CD1c-positive myeloid dendritic cell (primary cell): ENCODE measurements at regions not wholly inside any gene's neighbourhood (a gene's known extent, or its start where the extent isn't known, plus 50 kb on each side); places are given as distances from the start of the nearest gene placed in this dataset.

Source experiments
- DNase-seq: peaks from one replicate; pipeline ENCODE4 v3.0.0-alpha.2; 2016; ENCODE audit errors: extremely low spot score

- no peak for DNase-seq
Observed at GRCh38 chr16:65455761-65456160, 333.9 kb upstream of the CDH11 start.

GRCh38 chr16:65453646-65454045, 331.8 kb upstream of the CDH11 start:
- DNase-seq = no peak

GRCh38 chr16:65449526-65449925, 327.7 kb upstream of the CDH11 start:
- no peak for DNase-seq

- DNase-seq = no peak
Observed at GRCh38 chr16:65446427-65446826, 324.6 kb upstream of the CDH11 start.

GRCh38 chr16:65445313-65446260, 323.7 kb upstream of the CDH11 start:
- no peak for DNase-seq

GRCh38 chr16:65441501-65441900, 319.6 kb upstream of the CDH11 start:
- no peak for DNase-seq

- no peak for DNase-seq
Observed at GRCh38 chr16:65429504-65430181, 307.8 kb upstream of the CDH11 start.

GRCh38 chr16:65426484-65426883, 304.6 kb upstream of the CDH11 start:
- no peak for DNase-seq

GRCh38 chr16:65422934-65423333, 301.1 kb upstream of the CDH11 start:
- DNase-seq = no peak

- DNase-seq = no peak
Observed at GRCh38 chr16:65421596-65421995, 299.7 kb upstream of the CDH11 start.

GRCh38 chr16:65418435-65418834, 296.6 kb upstream of the CDH11 start:
- no peak for DNase-seq

GRCh38 chr16:65415460-65415859, 293.6 kb upstream of the CDH11 start:
- DNase-seq = no peak

GRCh38 chr16:65414284-65414984, 292.6 kb upstream of the CDH11 start:
- DNase-seq = no peak

- no peak for DNase-seq
Observed at GRCh38 chr16:65413861-65414260, 292.0 kb upstream of the CDH11 start.

- no peak for DNase-seq
Observed at GRCh38 chr16:65410801-65411200, 288.9 kb upstream of the CDH11 start.

GRCh38 chr16:65409510-65409909, 287.6 kb upstream of the CDH11 start:
- no peak for DNase-seq

GRCh38 chr16:65406933-65407332, 285.1 kb upstream of the CDH11 start:
- no peak for DNase-seq

GRCh38 chr16:65406116-65406515, 284.3 kb upstream of the CDH11 start:
- DNase-seq = no peak

- no peak for DNase-seq
Observed at GRCh38 chr16:65394281-65394680, 272.4 kb upstream of the CDH11 start.

GRCh38 chr16:65392806-65393565, 271.1 kb upstream of the CDH11 start:
- no peak for DNase-seq

- no peak for DNase-seq
Observed at GRCh38 chr16:65388592-65388991, 266.7 kb upstream of the CDH11 start.

GRCh38 chr16:65386672-65387071, 264.8 kb upstream of the CDH11 start:
- no peak for DNase-seq
